HG03520 (cell line): ENCODE measurements at regions not wholly inside any gene's neighbourhood (a gene's known extent, or its start where the extent isn't known, plus 50 kb on each side); places are given as distances from the start of the nearest gene placed in this dataset.
A peak's percentile ranks its signal among the peaks of the same experiment; 100 is the strongest.
"Not testable (repeated sequence)": the region's sequence is repeated elsewhere in the genome, so short reads cannot be mapped to it uniquely, and the experiment has no call there.

Source experiments
- ATAC-seq: cut with Tn5 transposase; IDR thresholded peaks from one replicate; pipeline ENCODE4 v1.9.1; 2021; ENCODE audit warnings: mild to moderate bottlenecking, moderate library complexity; ENCODE audit not compliant: unreplicated experiment

GRCh38 chr2:190005513-190005912 lies 57.0 kb downstream of the MSTN start:
- ATAC-seq: no peak

DNA sequence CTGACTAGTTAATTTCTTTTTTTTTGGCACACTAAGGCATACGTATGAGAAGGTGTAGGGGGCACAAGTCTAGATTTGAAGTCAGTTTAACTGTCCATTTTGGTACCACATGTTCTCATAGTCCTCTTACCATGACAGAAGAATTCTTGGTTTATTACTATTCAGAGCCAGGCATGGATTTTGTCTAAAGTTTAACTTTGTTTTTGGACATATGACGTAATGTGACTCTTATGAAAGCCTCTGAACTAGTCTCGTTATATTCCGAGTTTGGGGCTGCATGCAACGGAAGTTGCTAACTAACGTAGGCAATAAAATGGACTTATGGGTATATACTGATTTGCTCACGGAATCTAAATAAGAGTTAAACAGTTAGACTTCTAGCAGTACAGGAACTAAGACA lies 62.9 kb downstream of the MSTN start:
- no peak for ATAC-seq

- ATAC-seq: not testable (repeated sequence)
These were observed 63.9 kb downstream of the MSTN start for GRCh38 chr2:189998665-189999064.

- no peak for ATAC-seq
These were observed 65.5 kb downstream of the MSTN start for GRCh38 chr2:189997016-189997415.

DNA sequence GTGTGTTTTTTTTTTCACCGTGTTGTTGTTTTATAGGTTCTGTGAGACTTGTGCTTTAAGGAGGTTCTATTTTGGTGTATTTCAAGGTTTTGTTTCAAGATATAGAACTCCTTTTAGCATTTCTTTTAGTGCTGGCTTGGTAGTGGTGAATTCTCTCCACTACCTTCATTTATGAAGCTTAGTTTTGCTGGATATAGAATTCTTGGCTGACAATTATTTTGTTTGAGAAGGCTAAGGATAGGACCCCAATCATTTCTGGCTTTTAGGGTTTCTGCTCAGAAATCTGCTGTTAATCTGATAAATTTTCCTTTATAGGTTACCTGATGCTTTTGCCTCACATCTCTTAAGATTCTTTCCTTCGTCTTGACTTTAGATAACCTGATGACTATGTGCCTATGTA lies 66.8 kb downstream of the MSTN start:
- ATAC-seq: no peak

- no peak for ATAC-seq
These were observed 79.6 kb downstream of the MSTN start for GRCh38 chr2:189982780-189983394.

DNA sequence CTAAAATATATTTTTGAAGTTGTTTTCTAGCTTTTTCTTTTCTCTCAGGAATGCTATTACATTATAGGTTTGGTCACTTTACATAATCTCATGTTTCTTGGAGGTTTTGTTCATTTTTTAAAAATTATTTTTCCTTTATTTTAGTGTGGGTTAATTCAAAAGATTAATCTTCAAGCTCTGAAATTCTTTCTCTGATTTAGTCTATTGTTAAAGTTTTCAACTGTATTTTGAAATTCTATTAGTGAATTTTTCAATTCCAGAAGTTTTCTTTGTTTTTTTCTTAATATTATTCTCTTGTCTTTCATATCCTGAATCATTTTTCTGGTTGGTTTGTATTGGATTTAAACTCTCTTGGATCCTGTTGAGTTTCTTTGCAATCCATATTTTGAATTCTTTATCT lies 80.4 kb downstream of the MSTN start:
- no peak for ATAC-seq

- ATAC-seq: not testable (repeated sequence)
These were observed 86.0 kb downstream of the MSTN start for GRCh38 chr2:189976488-189976887.

GRCh38 chr2:189960346-189960745 lies 102.2 kb downstream of the MSTN start:
- no peak for ATAC-seq

- ATAC-seq: no peak
These were observed 103.1 kb downstream of the MSTN start for GRCh38 chr2:189959450-189959849.

DNA sequence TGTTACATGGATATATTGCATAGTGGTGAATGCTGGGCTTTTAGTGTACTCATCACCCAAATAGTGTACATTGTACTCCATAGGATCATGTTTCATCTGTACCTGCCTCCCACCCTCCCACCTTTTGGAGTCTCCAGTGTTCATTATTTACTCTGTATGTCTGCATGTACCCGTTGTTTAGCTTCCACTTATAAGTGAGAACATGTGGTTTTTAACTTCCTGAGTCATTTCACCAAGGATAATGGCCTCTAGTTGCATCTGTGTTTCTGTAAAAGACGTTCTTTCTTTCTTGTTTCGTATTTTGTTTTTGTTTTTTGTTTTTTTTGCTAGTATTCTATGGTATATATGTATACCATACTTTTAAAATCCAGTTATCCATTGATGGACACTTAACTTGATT lies 107.5 kb downstream of the MSTN start:
- ATAC-seq: peak; percentile 45

- peak; percentile 89 for ATAC-seq
These were observed 109.9 kb downstream of the MSTN start for GRCh38 chr2:189952536-189953109.

GRCh38 chr2:189951791-189952535 lies 110.6 kb downstream of the MSTN start:
- peak; percentile 32 for ATAC-seq

DNA sequence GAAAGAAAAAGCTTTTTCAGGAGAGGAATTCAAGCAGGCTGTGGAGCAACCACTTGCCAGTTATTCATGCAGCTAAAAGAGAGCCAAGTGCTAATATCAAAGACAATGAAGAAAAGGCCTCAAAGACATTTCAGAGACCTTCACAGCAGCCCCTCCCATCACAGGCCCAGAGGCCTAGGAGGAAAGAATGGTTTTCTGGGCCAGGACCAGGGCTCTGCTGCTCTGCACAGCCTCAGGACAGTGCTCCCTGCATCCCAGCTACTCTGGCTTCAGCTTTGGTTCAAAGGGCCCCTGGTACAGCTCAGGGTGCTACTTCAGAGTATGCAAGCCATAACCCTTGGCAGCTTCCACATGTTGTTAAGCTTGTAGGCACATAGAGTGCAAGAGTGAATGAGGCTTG lies 119.5 kb downstream of the MSTN start:
- no peak for ATAC-seq

- no peak for ATAC-seq
These were observed 121.6 kb downstream of the MSTN start for GRCh38 chr2:189940913-189941312.

- no peak for ATAC-seq
These were observed 124.8 kb downstream of the MSTN start for GRCh38 chr2:189937691-189938090.

- ATAC-seq: no peak
These were observed 128.6 kb downstream of the MSTN start for GRCh38 chr2:189933911-189934399.

DNA sequence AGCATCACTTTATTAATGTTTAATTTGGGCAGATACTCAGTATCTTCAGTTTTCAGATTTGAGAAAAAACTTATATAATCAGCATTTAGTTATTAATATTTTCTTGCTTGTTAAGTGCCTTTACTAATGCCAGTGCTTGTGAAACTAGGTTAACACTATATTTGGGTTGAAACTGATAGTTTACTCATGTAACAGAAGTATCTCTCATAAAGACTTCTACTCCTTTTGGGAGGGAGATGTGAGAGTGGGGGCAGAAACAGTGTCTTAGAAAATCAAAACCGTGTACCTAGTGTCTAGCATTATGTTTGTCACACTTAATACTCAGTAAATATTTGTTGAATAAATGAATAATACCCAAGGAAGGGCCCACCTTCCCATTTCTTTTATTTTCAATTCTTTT lies 129.5 kb downstream of the MSTN start:
- ATAC-seq: peak; percentile 97

- ATAC-seq: no peak
These were observed 134.7 kb downstream of the MSTN start for GRCh38 chr2:189927823-189928222.
